Activated CD4-positive, alpha-beta memory T cell treated with anti-CD3 and anti-CD28 coated beads, Interleukin-2, amount 10 ng/mL, durations not matched to agents 7 days and 5 days (primary cell): ENCODE measurements at regions not wholly inside any gene's neighbourhood (a gene's known extent, or its start where the extent isn't known, plus 50 kb on each side); places are given as distances from the start of the nearest gene placed in this dataset.

ENCODE experiments used
- CTCF ChIA-PET: fragments of 350-600 bp; sonication (Branson Sonifier 250); formaldehyde crosslinking; loops from one replicate; lab custom pipeline; 2021; ENCODE audit warnings: antibody characterized with exemption, inconsistent platforms; lab: Charles Lee
- POLR2A ChIA-PET: fragments of 350-600 bp; sonication (Branson Sonifier 250); formaldehyde crosslinking; loops from one replicate; lab custom pipeline; 2021; ENCODE audit warnings: antibody characterized with exemption; lab: Charles Lee
- DNase-seq: peaks from one replicate; pipeline ENCODE4 v3.0.0-alpha.2; 2020
- H3K27ac Mint-ChIP-seq: one replicate; pipeline ENCODE4 v1.8.0; 2021; ENCODE audit warnings: mild to moderate bottlenecking, mixed read lengths
- H3K27me3 Mint-ChIP-seq: one replicate; pipeline ENCODE4 v1.8.0; 2021; ENCODE audit warnings: mixed read lengths
- H3K36me3 Mint-ChIP-seq: one replicate; pipeline ENCODE4 v1.8.0; 2021; ENCODE audit warnings: low read depth, mixed read lengths
- H3K4me1 Mint-ChIP-seq: one replicate; pipeline ENCODE4 v1.8.0; 2021; ENCODE audit warnings: mixed read lengths
- H3K4me3 Mint-ChIP-seq: one replicate; pipeline ENCODE4 v1.8.0; 2021; ENCODE audit warnings: mild to moderate bottlenecking, mixed read lengths
- H3K9me3 Mint-ChIP-seq: one replicate; pipeline ENCODE4 v1.8.0; 2021; ENCODE audit warnings: mixed read lengths

GRCh38 chr22:49692499-49693225 lies 135.0 kb downstream of the BRD1 start:
- CTCF ChIA-PET, result no interaction called here
- Mint-ChIP-seq H3K4me1 (no peaks in the 10 kb centered on the region), H3K27me3 (no peaks in the 10 kb centered on the region), H3K27ac (no peak overlapping the region), H3K4me3 (no peak overlapping the region), H3K36me3 (no peaks in the 10 kb centered on the region), H3K9me3 (peaks cover 7% of the 10 kb centered on the region)
- POLR2A ChIA-PET, result no interaction called here
- DNase-seq, result no peak

GRCh38 chr22:49691256-49691655 lies 136.4 kb downstream of the BRD1 start:
- ChIA-PET POLR2A (no interaction called here), CTCF (interaction anchor here (0.5 kb wide), 1 partner anchor 336 kb away, joined by 4 read pairs; no protein-coding TSS in a partner anchor)
- Mint-ChIP-seq H3K4me1 (no peaks in the 10 kb centered on the region), H3K27ac (no peak overlapping the region), H3K9me3 (no peaks in the 10 kb centered on the region), H3K4me3 (no peak overlapping the region), H3K36me3 (no peaks in the 10 kb centered on the region), H3K27me3 (no peaks in the 10 kb centered on the region)
- no peak for DNase-seq

- Mint-ChIP-seq H3K27me3 (no peaks in the 10 kb centered on the region), H3K36me3 (no peaks in the 10 kb centered on the region), H3K9me3 (no peaks in the 10 kb centered on the region), H3K4me3 (no peak overlapping the region), H3K27ac (no peak overlapping the region), H3K4me1 (no peaks in the 10 kb centered on the region)
- CTCF ChIA-PET, result no interaction called here
- no peak for DNase-seq
- POLR2A ChIA-PET, result no interaction called here
Observed at GRCh38 chr22:49690454-49690853, 137.2 kb downstream of the BRD1 start.

GRCh38 chr22:49689858-49690257 lies 137.8 kb downstream of the BRD1 start:
- DNase-seq, result no peak
- ChIA-PET POLR2A (no interaction called here), CTCF (no interaction called here)
- H3K4me3 Mint-ChIP-seq, result no peak overlapping the region
- no peak overlapping the region for H3K27ac Mint-ChIP-seq
- no peaks in the 10 kb centered on the region for H3K9me3 Mint-ChIP-seq
- H3K27me3 Mint-ChIP-seq, result no peaks in the 10 kb centered on the region
- no peaks in the 10 kb centered on the region for H3K4me1 Mint-ChIP-seq
- no peaks in the 10 kb centered on the region for H3K36me3 Mint-ChIP-seq

GRCh38 chr22:49689255-49689770 lies 138.4 kb downstream of the BRD1 start:
- Mint-ChIP-seq H3K4me3 (no peak overlapping the region), H3K27ac (no peak overlapping the region), H3K9me3 (no peaks in the 10 kb centered on the region), H3K36me3 (no peaks in the 10 kb centered on the region), H3K4me1 (no peaks in the 10 kb centered on the region), H3K27me3 (peaks cover 3% of the 10 kb centered on the region)
- CTCF ChIA-PET, result no interaction called here
- POLR2A ChIA-PET, result no interaction called here
- no peak for DNase-seq

GRCh38 chr22:49688516-49689254 lies 139.0 kb downstream of the BRD1 start:
- H3K36me3 Mint-ChIP-seq, result no peaks in the 10 kb centered on the region
- CTCF ChIA-PET, result no interaction called here

GRCh38 chr22:49687786-49688515 lies 139.7 kb downstream of the BRD1 start:
- CTCF ChIA-PET, result no interaction called here

More at GRCh38 chr22:49688516-49689254, 139.0 kb downstream of the BRD1 start:
- Mint-ChIP-seq H3K27me3 (peaks cover 6% of the 10 kb centered on the region), H3K4me3 (no peak overlapping the region), H3K27ac (no peak overlapping the region), H3K9me3 (no peaks in the 10 kb centered on the region), H3K4me1 (no peaks in the 10 kb centered on the region)
- no peak for DNase-seq
- POLR2A ChIA-PET, result no interaction called here

GRCh38 chr22:49687333-49687732 lies 140.3 kb downstream of the BRD1 start:
- ChIA-PET POLR2A (no interaction called here), CTCF (no interaction called here)
- no peak for DNase-seq
- Mint-ChIP-seq H3K27me3 (peaks cover 12% of the 10 kb centered on the region), H3K27ac (no peak overlapping the region), H3K4me1 (no peaks in the 10 kb centered on the region), H3K9me3 (no peaks in the 10 kb centered on the region), H3K4me3 (no peak overlapping the region), H3K36me3 (no peaks in the 10 kb centered on the region)

More at GRCh38 chr22:49687786-49688515, 139.7 kb downstream of the BRD1 start:
- POLR2A ChIA-PET, result no interaction called here
- Mint-ChIP-seq H3K9me3 (no peaks in the 10 kb centered on the region), H3K4me1 (no peaks in the 10 kb centered on the region), H3K27me3 (peaks cover 11% of the 10 kb centered on the region), H3K4me3 (no peak overlapping the region), H3K27ac (no peak overlapping the region), H3K36me3 (no peaks in the 10 kb centered on the region)
- DNase-seq, result no peak

- DNase-seq, result no peak
- ChIA-PET POLR2A (no interaction called here), CTCF (no interaction called here)
- no peak overlapping the region for H3K4me3 Mint-ChIP-seq
- H3K36me3 Mint-ChIP-seq, result no peaks in the 10 kb centered on the region
- peaks cover 12% of the 10 kb centered on the region for H3K27me3 Mint-ChIP-seq
- H3K4me1 Mint-ChIP-seq, result no peaks in the 10 kb centered on the region
- no peaks in the 10 kb centered on the region for H3K9me3 Mint-ChIP-seq
- no peak overlapping the region for H3K27ac Mint-ChIP-seq
Observed at GRCh38 chr22:49686495-49687219, 141.0 kb downstream of the BRD1 start.

- Mint-ChIP-seq H3K27me3 (peaks cover 12% of the 10 kb centered on the region), H3K4me3 (no peak overlapping the region), H3K4me1 (no peaks in the 10 kb centered on the region), H3K27ac (no peak overlapping the region), H3K36me3 (no peaks in the 10 kb centered on the region), H3K9me3 (no peaks in the 10 kb centered on the region)
- POLR2A ChIA-PET, result no interaction called here
- CTCF ChIA-PET, result no interaction called here
- no peak for DNase-seq
Observed at GRCh38 chr22:49685686-49686085, 142.0 kb downstream of the BRD1 start.

- ChIA-PET POLR2A (no interaction called here), CTCF (no interaction called here)
- no peak overlapping the region for H3K4me3 Mint-ChIP-seq
Observed at GRCh38 chr22:49685116-49685515, 142.6 kb downstream of the BRD1 start.

GRCh38 chr22:49683032-49683431 lies 144.6 kb downstream of the BRD1 start:
- Mint-ChIP-seq H3K36me3 (no peaks in the 10 kb centered on the region), H3K27ac (no peak overlapping the region), H3K4me1 (no peaks in the 10 kb centered on the region), H3K9me3 (no peaks in the 10 kb centered on the region), H3K27me3 (peaks cover 32% of the 10 kb centered on the region), H3K4me3 (no peak overlapping the region)
- CTCF ChIA-PET, result no interaction called here
- POLR2A ChIA-PET, result no interaction called here
- DNase-seq, result no peak

More at GRCh38 chr22:49685116-49685515, 142.6 kb downstream of the BRD1 start:
- DNase-seq, result no peak
- H3K4me1 Mint-ChIP-seq, result no peaks in the 10 kb centered on the region
- H3K27ac Mint-ChIP-seq, result no peak overlapping the region
- H3K9me3 Mint-ChIP-seq, result no peaks in the 10 kb centered on the region
- peaks cover 16% of the 10 kb centered on the region for H3K27me3 Mint-ChIP-seq
- H3K36me3 Mint-ChIP-seq, result no peaks in the 10 kb centered on the region
